Lung (tissue), 11 donors: ENCODE measurements at regions not wholly inside any gene's neighbourhood (a gene's known extent, or its start where the extent isn't known, plus 50 kb on each side); places are given as distances from the start of the nearest gene placed in this dataset.
A peak's percentile ranks its signal among the peaks of the same experiment; 100 is the strongest.
"Not testable (repeated sequence)": the region's sequence is repeated elsewhere in the genome, so short reads cannot be mapped to it uniquely, and the experiment has no call there.

Source experiments
- ATAC-seq: fragments of 200-7000 bp; cut with Tn5 transposase; one replicate; pipeline ENCODE4 v1.9.1; 2020; ENCODE audit warnings: moderate number of reproducible peaks; ENCODE audit not compliant: insufficient read depth, low FRiP score
- DNase-seq, 3 donors: peaks; one replicate each; pipeline ENCODE4 v3.0.0-alpha.2; 2013 to 2017
- H3K27ac ChIP-seq, 2 donors: one replicate each; pipeline ENCODE4 v1.5.1; 2013; ENCODE audit warnings: mild to moderate bottlenecking in 2 of 2, moderate library complexity in 2 of 2, control low read depth in 1 of 2, inconsistent platforms in 1 of 2, low read depth in 1 of 2, low read length in 1 of 2
- H3K27me3 ChIP-seq, 3 donors: one replicate each; pipeline ENCODE4 v1.5.1; 2013; ENCODE audit warnings: low read length in 2 of 3; ENCODE audit not compliant: control insufficient read depth in 3 of 3, insufficient read depth in 3 of 3
- H3K36me3 ChIP-seq, 4 donors: one replicate each; pipeline ENCODE4 v1.5.1; 2013; ENCODE audit warnings: low read length in 4 of 4, mild to moderate bottlenecking in 1 of 4, moderate library complexity in 1 of 4; ENCODE audit not compliant: control insufficient read depth in 4 of 4, insufficient read depth in 4 of 4
- H3K4me1 ChIP-seq, 5 donors: one replicate each; pipeline ENCODE4 v1.5.1; 2013; ENCODE audit warnings: low read length in 5 of 5, mild to moderate bottlenecking in 2 of 5, moderate library complexity in 1 of 5; ENCODE audit not compliant: control insufficient read depth in 5 of 5, insufficient read depth in 5 of 5
- H3K4me3 ChIP-seq: one replicate; pipeline ENCODE4 v1.5.1; 2013; ENCODE audit warnings: mild to moderate bottlenecking, control low read depth, moderate library complexity
- H3K9ac ChIP-seq, 2 donors: one replicate each; pipeline ENCODE4 v1.5.1; 2013; ENCODE audit warnings: low read length in 2 of 2, control low read depth in 1 of 2; ENCODE audit not compliant: insufficient read depth in 1 of 2
- H3K9me3 ChIP-seq, 4 donors: one replicate each; pipeline ENCODE4 v1.5.1; 2013; ENCODE audit warnings: low read length in 3 of 4, mild to moderate bottlenecking in 1 of 4, moderate library complexity in 1 of 4; ENCODE audit not compliant: control insufficient read depth in 4 of 4, insufficient read depth in 3 of 4
- CTCF ChIP-seq: IDR thresholded peaks from 2 replicates; pipeline ENCODE4 v1.5.1; 2012; ENCODE audit warnings: mild to moderate bottlenecking; ENCODE audit errors: control extremely low read depth, extremely low read depth
- WGBS, 2 donors: extraction: QIAGEN DNeasy Blood & Tissue Kit; methylation state at CpG; one replicate each; pipeline ENCODE4 v1.1.7; 2013; 5-methylcytosine and 5-hydroxymethylcytosine counted together
- donor health status: control.
- donor health status: control.
- donor health status: Bipolar disorder and iron deficiency.
- donor health status: healthy.
- donor health status: DM: yes; HTN: yes; CAD: no.

GRCh38 chr2:144115739-144116291 is 404.1 kb downstream of the ZEB2 start:
- ATAC-seq, result no peak

GRCh38 chr2:144114760-144115159 is 405.2 kb downstream of the ZEB2 start:
- DNase-seq, result no peak
- H3K9me3 ChIP-seq, result no peaks in the 10 kb centered on the region
- no peak overlapping the region for H3K4me3 ChIP-seq
- H3K4me1 ChIP-seq, result peaks cover 0 to 37% (median 10%) of the 10 kb centered on the region in 5 donors
- no peak overlapping the region for H3K9ac ChIP-seq
- TF ChIP-seq CTCF, result no peak
- no peaks in the 10 kb centered on the region for H3K36me3 ChIP-seq
- no peaks in the 10 kb centered on the region for H3K27me3 ChIP-seq
- no peak for ATAC-seq
- no peak overlapping the region for H3K27ac ChIP-seq
- 95 to 98% methylated on average over 1 of the region's 1 CpG for WGBS, 2 donors

More at GRCh38 chr2:144115739-144116291, 404.1 kb downstream of the ZEB2 start:
- no peak overlapping the region for H3K27ac ChIP-seq
- H3K27me3 ChIP-seq, result no peaks in the 10 kb centered on the region
- H3K4me1 ChIP-seq, result peaks cover 0 to 37% (median 10%) of the 10 kb centered on the region in 5 donors
- WGBS, 2 donors, result 87 to 95% methylated on average over 1 of the region's 1 CpG
- no peaks in the 10 kb centered on the region for H3K36me3 ChIP-seq
- H3K4me3 ChIP-seq, result no peak overlapping the region
- H3K9ac ChIP-seq, result no peak overlapping the region
- TF ChIP-seq CTCF, result no peak
- H3K9me3 ChIP-seq, result no peaks in the 10 kb centered on the region
- DNase-seq, result peak in 2 of 3 donors; percentile 49 to 53

- no peak overlapping the region for H3K4me3 ChIP-seq
- no peak for TF ChIP-seq CTCF
- 72 to 80% methylated on average over 2 of the region's 2 CpGs for WGBS, 2 donors
- no peak overlapping the region for H3K9ac ChIP-seq
- no peak overlapping the region for H3K27ac ChIP-seq
- ATAC-seq (no peak), DNase-seq (peak; percentile 62 to 93 (median 86))
- no peaks in the 10 kb centered on the region for H3K36me3 ChIP-seq
- H3K27me3 ChIP-seq, result no peaks in the 10 kb centered on the region
- H3K9me3 ChIP-seq, result no peaks in the 10 kb centered on the region
- peaks cover 0 to 28% (median 7%) of the 10 kb centered on the region in 5 donors for H3K4me1 ChIP-seq
Measured at GRCh38 chr2:144111437-144111836, 408.5 kb downstream of the ZEB2 start.

- not testable (repeated sequence) for H3K27me3 ChIP-seq, H3K9ac ChIP-seq, DNase-seq, H3K4me1 ChIP-seq, ATAC-seq, H3K27ac ChIP-seq, H3K4me3 ChIP-seq, H3K9me3 ChIP-seq, H3K36me3 ChIP-seq
- WGBS, 2 donors, result 92 to 96% methylated on average over 3 of the region's 3 CpGs
Measured at GRCh38 chr2:144106104-144106503, 413.8 kb downstream of the ZEB2 start.
